OCI-LY7 (cell line): ENCODE measurements at regions not wholly inside any gene's neighbourhood (a gene's known extent, or its start where the extent isn't known, plus 50 kb on each side); places are given as distances from the start of the nearest gene placed in this dataset.
A peak's percentile ranks its signal among the peaks of the same experiment; 100 is the strongest.

ENCODE experiments used
- EZH2phosphoT487 ChIP-seq: fragments of 200-600 bp; sonication (generic); IDR thresholded peaks from 2 replicates; pipeline ENCODE4 v1.6.1; 2018; ENCODE audit warnings: low read depth, borderline replicate concordance, mild to moderate bottlenecking, mixed run types, antibody characterized with exemption, low read length, moderate library complexity, mixed read lengths
- TF ChIP-seq, protein P1 (sequence below): fragments of 200-600 bp; sonication (generic); conservative IDR thresholded peaks from 2 replicates; pipeline ENCODE4 v1.5.1; 2014; ENCODE audit warnings: mild to moderate bottlenecking, antibody characterized with exemption, low read length, moderate library complexity, mixed read lengths

DNA sequence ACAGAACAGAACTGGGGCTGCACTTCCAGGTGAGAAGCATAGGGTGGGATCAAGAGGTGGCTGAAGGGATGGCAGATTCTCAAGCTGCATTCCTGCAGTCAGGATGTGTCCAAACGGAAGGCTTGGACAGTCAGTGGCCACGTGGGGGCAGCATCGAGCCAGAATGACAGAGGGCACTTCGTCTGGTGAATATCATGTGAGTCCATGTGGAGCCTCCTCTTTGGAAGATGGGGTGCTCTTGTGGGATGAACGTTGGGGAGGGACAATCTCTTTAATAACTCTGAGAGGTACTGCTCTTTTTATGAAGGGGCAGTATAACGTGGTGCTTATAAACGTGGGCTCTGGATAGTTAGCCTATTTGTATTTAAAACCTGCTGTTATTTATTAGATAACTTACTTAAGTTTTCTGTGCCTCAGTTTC is 154.9 kb upstream of the NAV2 start:
- TF ChIP-seq, protein P1, sequence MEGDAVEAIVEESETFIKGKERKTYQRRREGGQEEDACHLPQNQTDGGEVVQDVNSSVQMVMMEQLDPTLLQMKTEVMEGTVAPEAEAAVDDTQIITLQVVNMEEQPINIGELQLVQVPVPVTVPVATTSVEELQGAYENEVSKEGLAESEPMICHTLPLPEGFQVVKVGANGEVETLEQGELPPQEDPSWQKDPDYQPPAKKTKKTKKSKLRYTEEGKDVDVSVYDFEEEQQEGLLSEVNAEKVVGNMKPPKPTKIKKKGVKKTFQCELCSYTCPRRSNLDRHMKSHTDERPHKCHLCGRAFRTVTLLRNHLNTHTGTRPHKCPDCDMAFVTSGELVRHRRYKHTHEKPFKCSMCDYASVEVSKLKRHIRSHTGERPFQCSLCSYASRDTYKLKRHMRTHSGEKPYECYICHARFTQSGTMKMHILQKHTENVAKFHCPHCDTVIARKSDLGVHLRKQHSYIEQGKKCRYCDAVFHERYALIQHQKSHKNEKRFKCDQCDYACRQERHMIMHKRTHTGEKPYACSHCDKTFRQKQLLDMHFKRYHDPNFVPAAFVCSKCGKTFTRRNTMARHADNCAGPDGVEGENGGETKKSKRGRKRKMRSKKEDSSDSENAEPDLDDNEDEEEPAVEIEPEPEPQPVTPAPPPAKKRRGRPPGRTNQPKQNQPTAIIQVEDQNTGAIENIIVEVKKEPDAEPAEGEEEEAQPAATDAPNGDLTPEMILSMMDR, result peak; percentile 91
- TF ChIP-seq EZH2phosphoT487, result no peak
